ENCODE measurements at regions not wholly inside any gene's neighbourhood (a gene's known extent, or its start where the extent isn't known, plus 50 kb on each side); places are given as distances from the start of the nearest gene placed in this dataset.
A peak's percentile ranks its signal among the peaks of the same experiment; 100 is the strongest.

DNA sequence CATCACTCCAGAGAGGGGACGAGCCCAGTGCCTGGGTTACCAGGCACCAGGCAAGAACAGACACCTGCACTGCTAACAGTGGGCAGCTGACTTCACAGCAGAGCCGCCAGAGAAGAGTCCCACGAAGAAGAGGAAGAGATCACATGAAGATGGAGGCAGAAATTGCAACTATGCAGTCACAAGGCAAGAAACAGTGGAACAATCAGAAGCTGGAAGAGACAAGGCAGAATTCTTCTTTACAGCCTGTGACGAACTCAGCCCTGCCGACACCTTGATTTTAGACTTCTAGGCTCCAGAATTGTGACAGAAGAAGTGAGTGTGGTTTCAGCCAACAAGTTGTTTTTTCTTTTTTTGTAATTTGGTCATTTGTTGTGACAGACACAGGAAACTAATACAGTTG is 59.2 kb downstream of the IL12A start:
- H3K4me2 ChIP-seq: no peak overlapping the region
- ChIA-PET POLR2A (no interaction called here), CTCF (interaction anchor here (1.4 to 2.6 kb wide), 2 partner anchors 15 to 163 kb away, joined by 4 to 16 read pairs; no protein-coding TSS in a partner anchor)
- DNase-seq: no peak
- WGBS (ENCODE audit: low lambda C conversion rate): 72% methylated on average over 5 of the region's 5 CpGs
- no peaks in the 10 kb centered on the region for H3F3A ChIP-seq (replicated peaks; ENCODE audit: insufficient read depth)
- H3K27ac ChIP-seq (ENCODE audit: low read depth in 2 of 2, low read length in 1 of 2): no peak overlapping the region
- no peaks in the 10 kb centered on the region for H3K79me2 ChIP-seq (ENCODE audit: insufficient read depth)
- no peak overlapping the region for H3K9ac ChIP-seq
- peaks cover 0 to 17% of the 10 kb centered on the region in 2 experiments; a peak in 2 of 4 replicates for H3K4me1 ChIP-seq (ENCODE audit: control insufficient read depth in 1 of 2, insufficient read depth in 2 of 2, low read depth in 1 of 2, low read length in 1 of 2)
- H3K27me3 ChIP-seq (ENCODE audit: insufficient read depth): no peaks in the 10 kb centered on the region
- no peak overlapping the region for H2AFZ ChIP-seq (ENCODE audit: low read depth)
- H4K20me1 ChIP-seq (ENCODE audit: insufficient read depth): no peaks in the 10 kb centered on the region
- H3K9me3 ChIP-seq: no peaks in the 10 kb centered on the region
- no peaks in the 10 kb centered on the region for H3K36me3 ChIP-seq (replicated peaks in 1 of 2; ENCODE audit: control insufficient read depth in 1 of 2, insufficient read depth in 2 of 2, low read length in 1 of 2)
- H3K9me2 ChIP-seq: no peaks in the 10 kb centered on the region
- no peak for TF ChIP-seq SMC3 (IDR thresholded peaks at IDR 0.05; ENCODE audit: low read depth, low read length)
- TF ChIP-seq NRF1 (IDR thresholded peaks at IDR 0.05; ENCODE audit: low read depth, low read length): no peak
- TF ChIP-seq ELF1 (IDR thresholded peaks at IDR 0.05): no peak
- TF ChIP-seq FOXM1 (IDR thresholded peaks at IDR 0.05; ENCODE audit: low read depth): no peak
- TF ChIP-seq MEF2A (IDR thresholded peaks at IDR 0.05; ENCODE audit: borderline replicate concordance, low read depth): no peak
- TF ChIP-seq TCF12 (IDR thresholded peaks at IDR 0.05): no peak
- no peak for TF ChIP-seq RFX5 (IDR thresholded peaks at IDR 0.05; ENCODE audit: low read length)
- no peak for TF ChIP-seq RAD21 (IDR thresholded peaks at IDR 0.05; ENCODE audit: low read length)
- H3K4me3 ChIP-seq (ENCODE audit: low read depth in 2 of 2, low read length in 1 of 2): no peak overlapping the region

GRCh38 chr3:160049038-160049437 is 60.4 kb downstream of the IL12A start:
- H3K36me3 ChIP-seq (replicated peaks in 1 of 2; ENCODE audit: control insufficient read depth in 1 of 2, insufficient read depth in 2 of 2, low read length in 1 of 2): no peaks in the 10 kb centered on the region
- H3K9me3 ChIP-seq: no peaks in the 10 kb centered on the region
- peaks cover 0 to 17% of the 10 kb centered on the region in 2 experiments; a peak in 2 of 4 replicates for H3K4me1 ChIP-seq (ENCODE audit: control insufficient read depth in 1 of 2, insufficient read depth in 2 of 2, low read depth in 1 of 2, low read length in 1 of 2)
- H3K79me2 ChIP-seq (ENCODE audit: insufficient read depth): no peaks in the 10 kb centered on the region
- H2AFZ ChIP-seq (ENCODE audit: low read depth): no peak overlapping the region
- no peak overlapping the region for H3K4me2 ChIP-seq
- no peaks in the 10 kb centered on the region for H4K20me1 ChIP-seq (ENCODE audit: insufficient read depth)
- ChIA-PET CTCF (interaction anchor here (0.8 to 2.6 kb wide), 6 partner anchors 16 to 785 kb away, joined by 3 to 16 read pairs (median 4); no protein-coding TSS in a partner anchor), POLR2A (interaction anchor here (0.6 to 0.7 kb wide), 2 partner anchors 10 to 797 kb away, joined by 3 read pairs; no protein-coding TSS in a partner anchor)
- H3K4me3 ChIP-seq (ENCODE audit: low read depth in 2 of 2, low read length in 1 of 2): no peak overlapping the region
- H3K9me2 ChIP-seq: no peaks in the 10 kb centered on the region
- 59% methylated on average over 2 of the region's 2 CpGs for WGBS (ENCODE audit: low lambda C conversion rate)
- H3K27me3 ChIP-seq (ENCODE audit: insufficient read depth): no peaks in the 10 kb centered on the region
- no peak for DNase-seq
- H3K27ac ChIP-seq (ENCODE audit: low read depth in 2 of 2, low read length in 1 of 2): peak overlapping the region in 1 of 2 experiments; percentile 53; a peak in 2 of 4 replicates
- no peak overlapping the region for H3K9ac ChIP-seq
- no peak for TF ChIP-seq FOXJ3 (CRISPR knock-in tag; IDR thresholded peaks at IDR 0.05)
- no peak for TF ChIP-seq RXRA (IDR thresholded peaks at IDR 0.05; ENCODE audit: borderline replicate concordance, low read depth)
- no peak for TF ChIP-seq SIN3A (IDR thresholded peaks at IDR 0.05; ENCODE audit: borderline replicate concordance, low read depth, low read length)
- no peak for TF ChIP-seq RCOR1 (IDR thresholded peaks at IDR 0.05; ENCODE audit: low read length)
- no peak for TF ChIP-seq MEF2A (IDR thresholded peaks at IDR 0.05; ENCODE audit: borderline replicate concordance, low read depth)
- no peak for TF ChIP-seq FOSL2 (IDR thresholded peaks at IDR 0.05; ENCODE audit: borderline replicate concordance, low read depth)
- TF ChIP-seq, protein P1, sequence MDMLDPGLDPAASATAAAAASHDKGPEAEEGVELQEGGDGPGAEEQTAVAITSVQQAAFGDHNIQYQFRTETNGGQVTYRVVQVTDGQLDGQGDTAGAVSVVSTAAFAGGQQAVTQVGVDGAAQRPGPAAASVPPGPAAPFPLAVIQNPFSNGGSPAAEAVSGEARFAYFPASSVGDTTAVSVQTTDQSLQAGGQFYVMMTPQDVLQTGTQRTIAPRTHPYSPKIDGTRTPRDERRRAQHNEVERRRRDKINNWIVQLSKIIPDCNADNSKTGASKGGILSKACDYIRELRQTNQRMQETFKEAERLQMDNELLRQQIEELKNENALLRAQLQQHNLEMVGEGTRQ (IDR thresholded peaks at IDR 0.05; ENCODE audit: borderline replicate concordance, low read depth, low read length): no peak
- TF ChIP-seq MAX (IDR thresholded peaks at IDR 0.05; ENCODE audit: low read depth): no peak
- no peak for TF ChIP-seq JUND (IDR thresholded peaks at IDR 0.05)
- TF ChIP-seq ELF1 (IDR thresholded peaks at IDR 0.05): no peak
- no peak for TF ChIP-seq GATA2 (CRISPR knock-in tag; IDR thresholded peaks at IDR 0.05)
- TF ChIP-seq RFX5 (IDR thresholded peaks at IDR 0.05; ENCODE audit: low read length): no peak
- TF ChIP-seq, protein P2, sequence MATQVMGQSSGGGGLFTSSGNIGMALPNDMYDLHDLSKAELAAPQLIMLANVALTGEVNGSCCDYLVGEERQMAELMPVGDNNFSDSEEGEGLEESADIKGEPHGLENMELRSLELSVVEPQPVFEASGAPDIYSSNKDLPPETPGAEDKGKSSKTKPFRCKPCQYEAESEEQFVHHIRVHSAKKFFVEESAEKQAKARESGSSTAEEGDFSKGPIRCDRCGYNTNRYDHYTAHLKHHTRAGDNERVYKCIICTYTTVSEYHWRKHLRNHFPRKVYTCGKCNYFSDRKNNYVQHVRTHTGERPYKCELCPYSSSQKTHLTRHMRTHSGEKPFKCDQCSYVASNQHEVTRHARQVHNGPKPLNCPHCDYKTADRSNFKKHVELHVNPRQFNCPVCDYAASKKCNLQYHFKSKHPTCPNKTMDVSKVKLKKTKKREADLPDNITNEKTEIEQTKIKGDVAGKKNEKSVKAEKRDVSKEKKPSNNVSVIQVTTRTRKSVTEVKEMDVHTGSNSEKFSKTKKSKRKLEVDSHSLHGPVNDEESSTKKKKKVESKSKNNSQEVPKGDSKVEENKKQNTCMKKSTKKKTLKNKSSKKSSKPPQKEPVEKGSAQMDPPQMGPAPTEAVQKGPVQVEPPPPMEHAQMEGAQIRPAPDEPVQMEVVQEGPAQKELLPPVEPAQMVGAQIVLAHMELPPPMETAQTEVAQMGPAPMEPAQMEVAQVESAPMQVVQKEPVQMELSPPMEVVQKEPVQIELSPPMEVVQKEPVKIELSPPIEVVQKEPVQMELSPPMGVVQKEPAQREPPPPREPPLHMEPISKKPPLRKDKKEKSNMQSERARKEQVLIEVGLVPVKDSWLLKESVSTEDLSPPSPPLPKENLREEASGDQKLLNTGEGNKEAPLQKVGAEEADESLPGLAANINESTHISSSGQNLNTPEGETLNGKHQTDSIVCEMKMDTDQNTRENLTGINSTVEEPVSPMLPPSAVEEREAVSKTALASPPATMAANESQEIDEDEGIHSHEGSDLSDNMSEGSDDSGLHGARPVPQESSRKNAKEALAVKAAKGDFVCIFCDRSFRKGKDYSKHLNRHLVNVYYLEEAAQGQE (IDR thresholded peaks at IDR 0.05; ENCODE audit: low read depth, low read length): no peak
- no peak for TF ChIP-seq EP300 (IDR thresholded peaks at IDR 0.05; ENCODE audit: borderline replicate concordance in 1 of 2, low read depth in 1 of 2, low read length in 1 of 2)
- no peaks in the 10 kb centered on the region for H3F3A ChIP-seq (replicated peaks; ENCODE audit: insufficient read depth)

Measured in SK-N-SH (cell line).